Left ventricle myocardium inferior (tissue), 1 donor: ENCODE measurements at regions not wholly inside any gene's neighbourhood (a gene's known extent, or its start where the extent isn't known, plus 50 kb on each side); places are given as distances from the start of the nearest gene placed in this dataset.
"Not testable (repeated sequence)": the region's sequence is repeated elsewhere in the genome, so short reads cannot be mapped to it uniquely, and the experiment has no call there.

Source experiments
- DNase-seq: peaks from one replicate; pipeline ENCODE4 v3.0.0-alpha.2; 2020
- H3K27ac ChIP-seq: fragments of 200-600 bp; replicated peaks from 2 replicates; pipeline ENCODE4 v1.8.0; 2021
- H3K27me3 ChIP-seq: fragments of 200-600 bp; 2 replicates; pipeline ENCODE4 v1.8.0; 2021; ENCODE audit warnings: low read depth
- H3K36me3 ChIP-seq: fragments of 200-600 bp; 2 replicates; pipeline ENCODE4 v1.8.0; 2021
- H3K4me1 ChIP-seq: fragments of 200-600 bp; 2 replicates; pipeline ENCODE4 v1.8.0; 2021
- H3K4me3 ChIP-seq: fragments of 200-600 bp; 2 replicates; pipeline ENCODE4 v1.8.0; 2021; ENCODE audit warnings: mild to moderate bottlenecking, moderate library complexity
- H3K9me3 ChIP-seq: fragments of 200-600 bp; replicated peaks from 2 replicates; pipeline ENCODE4 v1.8.0; 2021
- CTCF ChIP-seq: fragments of 200-600 bp; IDR thresholded peaks from 2 replicates; pipeline ENCODE4 v1.8.0; 2021; ENCODE audit warnings: antibody characterized with exemption, mild to moderate bottlenecking, borderline replicate concordance
- intact Hi-C: fragments of 100-400 bp; cut with micrococcal nuclease; formaldehyde crosslinking; loops from one replicate; pipeline ENCODE4 v1.11.0; 2022
- donor health status: DM: no; HTN: yes; CAD: no; lungs with severe emphysema.

- H3K9me3 ChIP-seq: peaks cover 18% of the 10 kb centered on the region
- H3K4me3 ChIP-seq: no peak overlapping the region
- no peaks in the 10 kb centered on the region for H3K4me1 ChIP-seq
- DNase-seq: no peak
- H3K27ac ChIP-seq: no peak overlapping the region
- H3K36me3 ChIP-seq: no peaks in the 10 kb centered on the region
- intact Hi-C loops: no loop called here
- no peak for TF ChIP-seq CTCF
- H3K27me3 ChIP-seq: no peaks in the 10 kb centered on the region
Observed at GRCh38 chr16:47916266-47916665, 239.5 kb downstream of the ABCC12 start.

GRCh38 chr16:47907109-47907508 is 248.7 kb downstream of the ABCC12 start:
- intact Hi-C loops: no loop called here
- peaks cover 8% of the 10 kb centered on the region for H3K27me3 ChIP-seq
- no peaks in the 10 kb centered on the region for H3K36me3 ChIP-seq
- peaks cover 29% of the 10 kb centered on the region for H3K9me3 ChIP-seq
- no peak for DNase-seq
- no peak for TF ChIP-seq CTCF
- no peak overlapping the region for H3K4me3 ChIP-seq
- no peak overlapping the region for H3K27ac ChIP-seq
- no peaks in the 10 kb centered on the region for H3K4me1 ChIP-seq

GRCh38 chr16:47905771-47906170 is 250.0 kb downstream of the ABCC12 start:
- no peak for TF ChIP-seq CTCF
- Histone ChIP-seq H3K4me3 (no peak overlapping the region), H3K36me3 (no peaks in the 10 kb centered on the region), H3K27me3 (peaks cover 8% of the 10 kb centered on the region), H3K9me3 (peaks cover 42% of the 10 kb centered on the region), H3K27ac (no peak overlapping the region), H3K4me1 (no peaks in the 10 kb centered on the region)
- DNase-seq: no peak
- intact Hi-C loops: no loop called here

GRCh38 chr16:47904691-47905090 is 251.1 kb downstream of the ABCC12 start:
- intact Hi-C loops: no loop called here
- no peak for TF ChIP-seq CTCF
- H3K4me3 ChIP-seq: no peak overlapping the region
- H3K27ac ChIP-seq: no peak overlapping the region
- DNase-seq: no peak
- peaks cover 2% of the 10 kb centered on the region for H3K27me3 ChIP-seq
- peaks cover 44% of the 10 kb centered on the region for H3K9me3 ChIP-seq
- no peaks in the 10 kb centered on the region for H3K4me1 ChIP-seq
- H3K36me3 ChIP-seq: no peaks in the 10 kb centered on the region

- no peak for TF ChIP-seq CTCF
- Histone ChIP-seq H3K27ac (no peak overlapping the region), H3K9me3 (peaks cover 42% of the 10 kb centered on the region), H3K36me3 (no peaks in the 10 kb centered on the region), H3K4me3 (no peak overlapping the region), H3K4me1 (no peaks in the 10 kb centered on the region), H3K27me3 (no peaks in the 10 kb centered on the region)
- intact Hi-C loops: no loop called here
- DNase-seq: no peak
Observed at GRCh38 chr16:47903470-47903869, 252.3 kb downstream of the ABCC12 start.

- H3K27me3 ChIP-seq, H3K27ac ChIP-seq, H3K4me3 ChIP-seq, DNase-seq, H3K36me3 ChIP-seq, intact Hi-C loops, H3K4me1 ChIP-seq: not testable (repeated sequence)
- peaks cover 45% of the 10 kb centered on the region for H3K9me3 ChIP-seq
Observed at GRCh38 chr16:47897105-47897504, 258.7 kb downstream of the ABCC12 start.
